GM21528 (cell line): ENCODE measurements at regions not wholly inside any gene's neighbourhood (a gene's known extent, or its start where the extent isn't known, plus 50 kb on each side); places are given as distances from the start of the nearest gene placed in this dataset.
"Not testable (repeated sequence)": the region's sequence is repeated elsewhere in the genome, so short reads cannot be mapped to it uniquely, and the experiment has no call there.

ENCODE experiments used
- ATAC-seq: cut with Tn5 transposase; IDR thresholded peaks from one replicate; pipeline ENCODE4 v1.9.1; 2021; ENCODE audit warnings: mild to moderate bottlenecking, moderate library complexity; ENCODE audit not compliant: unreplicated experiment, low FRiP score

DNA sequence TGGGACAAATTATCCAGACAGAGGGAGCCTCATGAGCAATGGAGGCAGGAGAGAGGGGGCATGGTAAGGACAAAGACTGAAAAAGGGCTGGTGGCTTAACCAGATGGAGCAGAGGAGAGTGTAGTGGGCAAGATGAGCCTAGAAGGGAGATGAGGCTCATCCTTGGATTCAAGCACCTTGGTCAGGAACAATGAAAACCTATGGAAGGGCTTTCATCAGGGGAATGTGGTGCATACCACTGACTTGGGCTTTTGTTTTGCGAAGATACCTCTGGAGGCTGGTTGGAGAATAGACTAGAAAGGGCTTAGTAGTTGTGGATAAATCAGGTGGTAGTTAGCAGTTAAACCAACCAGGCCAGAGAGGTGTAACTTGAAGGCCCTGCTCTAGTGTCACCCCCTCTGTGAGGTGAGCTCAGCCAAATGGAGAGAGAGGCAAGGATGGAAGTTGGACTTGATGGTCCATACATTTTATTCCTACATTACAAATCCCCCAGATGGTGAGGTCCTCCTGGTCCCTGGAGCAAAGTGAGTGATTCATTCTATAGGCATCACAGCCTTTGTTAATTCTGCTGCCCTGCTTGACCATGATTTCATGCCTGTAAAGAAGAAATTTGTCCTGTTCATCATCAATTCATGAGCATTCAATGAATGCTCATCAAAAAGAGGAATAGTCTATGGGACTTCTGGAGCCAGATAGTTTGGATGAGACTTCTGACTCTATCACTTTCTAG, 264.8 kb upstream of the IGFBP7 start:
- ATAC-seq, result no peak

DNA sequence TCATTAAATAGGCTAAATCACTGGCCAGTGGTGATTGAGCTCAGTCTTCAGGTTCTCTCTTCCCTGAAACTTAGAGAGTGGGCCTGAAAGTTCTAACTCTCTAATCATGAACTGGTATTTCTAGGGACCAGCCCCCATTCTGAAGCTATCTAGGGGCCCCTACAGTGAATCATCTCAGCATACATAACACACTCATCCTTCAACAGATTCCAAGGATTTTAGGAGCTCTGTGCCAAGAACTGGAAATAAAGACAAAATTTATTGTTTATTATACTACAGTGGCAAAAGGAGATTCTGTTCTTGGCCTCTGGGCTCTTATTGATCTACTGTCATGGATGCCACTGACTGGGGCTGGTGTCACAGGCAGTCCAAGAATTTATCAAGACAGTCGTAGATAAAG, 263.8 kb upstream of the IGFBP7 start:
- no peak for ATAC-seq

DNA sequence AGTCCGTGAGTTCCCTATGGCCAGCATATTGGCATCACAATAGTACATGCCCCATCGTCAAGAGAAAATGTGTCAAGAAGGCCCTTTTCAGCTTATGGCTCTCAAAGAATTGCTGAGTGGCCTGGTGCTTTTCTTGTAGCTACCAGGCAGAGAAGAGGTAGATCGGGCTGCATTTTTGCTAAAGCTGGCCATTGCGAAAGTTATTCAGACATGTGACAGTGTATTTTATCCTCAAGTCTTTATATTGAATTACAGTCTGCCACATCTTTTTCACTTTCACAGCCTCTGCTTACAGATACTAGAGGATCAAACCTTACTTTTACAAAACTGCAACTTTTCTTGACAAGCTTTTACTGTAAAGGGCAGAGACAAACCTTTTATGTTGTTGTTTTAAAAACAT, 261.5 kb upstream of the IGFBP7 start:
- no peak for ATAC-seq

DNA sequence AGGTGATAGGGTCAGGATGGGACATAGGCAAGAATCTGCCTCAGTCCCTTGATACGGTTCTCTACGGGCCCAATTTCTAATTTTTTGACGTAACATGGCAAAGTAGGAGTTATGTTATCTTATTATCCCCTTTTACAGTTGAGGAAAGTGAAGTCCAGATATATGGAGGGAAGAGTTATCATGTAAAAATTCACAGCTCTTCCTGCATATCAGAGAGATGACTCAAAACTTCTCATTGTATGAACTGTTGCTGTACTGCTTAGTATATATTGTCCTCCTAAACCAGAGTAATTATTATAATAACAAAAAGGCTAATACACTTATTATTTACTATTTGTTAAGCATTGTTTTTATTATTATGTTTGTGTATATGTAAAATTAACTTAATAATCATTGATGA, 260.5 kb upstream of the IGFBP7 start:
- ATAC-seq, result no peak

DNA sequence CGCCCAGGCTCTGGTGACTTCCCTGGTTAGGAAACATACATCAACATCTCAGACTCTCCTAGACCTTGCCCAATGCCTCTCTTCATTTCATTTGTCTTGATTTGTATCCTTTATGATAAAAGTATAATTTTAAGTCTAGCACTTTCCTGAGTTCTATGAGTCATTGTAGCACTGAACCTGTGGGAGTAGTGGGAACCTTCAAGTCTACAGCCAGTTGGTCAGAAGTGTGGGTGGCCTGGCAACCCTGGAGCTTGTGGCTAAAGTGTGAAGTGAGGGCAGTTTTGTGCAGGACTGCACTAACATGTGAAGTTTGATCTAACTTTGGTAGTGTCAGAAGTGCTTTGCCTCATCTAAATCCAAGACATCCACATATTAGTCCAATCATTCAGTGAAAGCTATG, 259.3 kb upstream of the IGFBP7 start:
- no peak for ATAC-seq

DNA sequence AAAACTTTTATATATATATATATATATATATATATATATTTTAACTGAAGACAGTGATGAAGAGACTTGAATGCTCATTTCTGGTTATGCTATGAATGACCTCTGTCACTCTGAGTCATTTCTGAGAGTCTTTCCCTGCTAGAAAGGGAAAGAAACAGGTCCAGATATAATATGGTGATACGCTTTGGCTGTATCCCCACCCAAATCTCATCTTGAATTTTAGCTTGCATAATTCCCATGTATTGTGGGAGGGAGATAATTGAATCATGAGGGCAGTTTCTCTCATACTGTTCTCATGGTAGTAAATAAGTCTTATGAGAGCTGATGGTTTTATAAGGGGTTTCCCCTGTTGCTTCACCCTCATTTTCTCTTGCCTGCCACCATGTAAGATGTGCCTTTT, 254.1 kb upstream of the IGFBP7 start:
- ATAC-seq, result no peak

DNA sequence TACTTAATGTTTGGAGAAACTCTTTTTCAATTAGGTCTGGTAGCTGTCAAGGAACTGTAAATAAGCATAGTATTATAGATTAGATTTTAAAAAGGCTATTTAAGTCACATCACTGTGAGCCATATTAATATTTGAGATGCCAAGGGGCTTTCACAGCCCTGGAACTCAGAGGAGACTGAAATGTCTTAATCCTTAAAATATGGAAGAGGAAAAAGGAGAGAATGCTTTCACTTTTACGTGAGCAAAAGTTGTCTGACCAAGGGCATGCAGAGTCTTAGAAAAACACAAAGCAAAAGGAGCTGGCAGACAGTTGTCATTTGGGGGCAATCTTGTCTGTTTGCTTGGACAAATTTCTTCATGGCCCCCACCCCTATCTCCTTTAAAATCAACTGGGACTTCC, 253.2 kb upstream of the IGFBP7 start:
- ATAC-seq, result no peak

DNA sequence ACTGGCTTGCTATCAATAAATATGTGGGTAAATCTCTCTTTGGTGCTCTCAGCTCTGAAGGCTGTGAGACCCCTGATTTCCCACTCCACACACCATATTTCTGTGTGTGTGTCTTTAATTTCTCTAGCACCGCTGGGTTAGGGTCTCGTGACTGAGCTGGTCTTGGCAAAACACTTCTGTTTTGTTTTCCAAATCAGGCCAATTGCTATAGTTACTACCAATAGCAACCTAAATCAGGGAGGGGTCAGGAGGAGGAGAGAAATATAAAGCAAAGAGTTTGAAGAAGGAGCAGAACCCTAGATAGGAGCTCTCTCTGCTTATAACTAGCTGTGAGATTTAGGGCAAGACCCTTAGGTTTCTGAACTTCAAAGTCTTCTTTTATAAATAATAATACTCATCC, 250.5 kb upstream of the IGFBP7 start:
- ATAC-seq, result no peak

DNA sequence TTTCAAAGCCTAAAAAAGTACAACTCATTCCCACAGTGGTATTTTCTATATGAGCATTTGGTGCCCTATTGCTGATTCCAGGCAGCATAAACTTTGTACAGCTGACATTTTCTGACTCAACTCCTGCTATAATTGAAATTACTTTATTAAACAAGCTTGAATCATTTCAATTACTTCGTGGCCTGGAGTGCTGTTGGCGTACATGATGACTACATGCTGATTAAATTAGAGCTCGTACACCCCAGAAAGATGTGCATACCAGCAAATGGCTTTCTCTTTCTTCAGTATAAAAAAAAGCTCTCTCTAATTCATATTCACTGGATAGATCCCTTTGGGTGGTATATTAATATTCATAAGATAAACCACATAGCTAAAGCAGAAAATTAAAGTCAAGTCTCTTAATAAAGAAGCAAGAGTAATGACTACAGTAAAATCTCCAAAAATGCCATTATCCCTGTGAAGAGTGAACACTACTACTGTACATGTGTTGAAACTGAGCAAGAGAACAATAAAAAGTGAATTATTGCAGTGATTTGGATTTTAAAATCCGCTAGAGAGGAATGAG, 245.0 kb upstream of the IGFBP7 start:
- no peak for ATAC-seq

DNA sequence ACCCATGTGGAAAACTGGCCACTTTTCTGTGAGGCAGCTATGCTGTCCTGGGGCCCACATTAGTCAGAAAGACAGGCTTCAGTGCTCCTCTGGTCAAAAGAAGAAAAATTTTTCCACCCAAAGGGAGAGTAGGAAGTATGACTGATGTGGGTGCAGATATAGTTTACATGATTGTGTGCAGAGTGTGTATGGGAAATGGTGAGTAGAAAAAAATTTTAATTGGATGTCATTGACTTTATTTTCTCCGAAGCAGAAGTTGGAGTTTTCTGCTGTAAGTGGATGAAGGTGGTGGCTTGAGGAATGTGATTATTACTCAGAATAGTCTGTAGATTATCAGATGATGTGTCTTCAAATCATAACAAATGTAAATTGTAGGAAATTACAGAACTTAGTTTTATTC, 241.5 kb upstream of the IGFBP7 start:
- ATAC-seq, result no peak

DNA sequence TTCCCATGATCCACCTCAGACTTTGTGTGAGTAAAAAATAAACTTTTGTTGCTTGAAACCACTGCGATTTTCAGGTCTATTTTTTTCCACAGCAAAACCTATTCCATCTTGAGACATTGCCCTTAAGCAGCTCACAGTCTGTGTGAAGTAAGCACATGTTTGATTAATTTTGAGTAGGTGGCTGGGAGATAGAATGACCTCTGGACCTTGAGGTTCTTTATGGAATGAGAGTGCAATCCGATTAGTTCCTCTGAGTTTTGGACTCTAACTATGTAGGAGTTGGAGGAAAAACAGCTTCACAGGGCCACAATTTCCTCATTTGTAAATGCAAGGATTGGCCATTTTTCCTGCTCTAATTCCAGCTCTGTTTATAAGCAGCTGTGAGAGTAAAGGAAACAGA, 234.1 kb upstream of the IGFBP7 start:
- ATAC-seq, result no peak

DNA sequence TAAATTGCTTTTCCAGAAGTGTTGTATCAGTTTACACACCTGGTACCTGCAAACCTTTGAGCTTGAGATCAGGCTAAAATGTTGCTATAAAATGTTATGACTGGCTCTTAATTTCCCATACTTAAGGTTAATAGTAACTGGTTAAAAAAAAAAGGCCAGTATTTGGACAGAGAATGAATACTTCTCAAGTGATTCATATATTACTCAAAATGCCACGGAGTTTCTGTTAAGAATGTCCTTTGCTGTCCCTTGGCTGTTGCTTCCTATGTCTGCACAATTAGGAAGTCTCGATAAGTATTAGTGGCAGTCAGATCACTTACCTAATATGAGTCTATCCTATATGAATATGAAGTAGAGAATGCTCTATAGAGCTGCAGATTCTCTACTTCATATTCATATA, 232.2 kb upstream of the IGFBP7 start:
- ATAC-seq, result no peak

DNA sequence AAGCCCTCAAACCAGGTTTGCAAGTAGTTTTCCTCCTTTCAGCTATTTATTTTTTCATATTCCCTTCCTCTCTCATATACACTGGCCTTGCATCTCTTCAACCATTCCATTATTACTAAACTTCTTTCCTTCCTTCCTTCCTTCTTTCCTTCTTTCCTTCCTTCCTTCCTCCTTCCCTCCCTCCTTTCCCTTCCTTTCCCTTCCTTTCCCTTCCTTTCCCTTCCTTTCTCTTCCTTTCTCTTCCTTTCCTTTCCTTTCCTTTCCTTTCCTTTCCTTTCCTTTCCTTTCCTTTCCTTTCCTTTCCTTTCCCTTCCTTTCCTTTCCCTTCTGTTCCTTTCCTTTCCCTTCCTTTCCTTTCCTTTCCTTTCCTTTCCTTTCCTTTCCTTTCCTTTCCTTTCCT, 228.7 kb upstream of the IGFBP7 start:
- ATAC-seq, result not testable (repeated sequence)

DNA sequence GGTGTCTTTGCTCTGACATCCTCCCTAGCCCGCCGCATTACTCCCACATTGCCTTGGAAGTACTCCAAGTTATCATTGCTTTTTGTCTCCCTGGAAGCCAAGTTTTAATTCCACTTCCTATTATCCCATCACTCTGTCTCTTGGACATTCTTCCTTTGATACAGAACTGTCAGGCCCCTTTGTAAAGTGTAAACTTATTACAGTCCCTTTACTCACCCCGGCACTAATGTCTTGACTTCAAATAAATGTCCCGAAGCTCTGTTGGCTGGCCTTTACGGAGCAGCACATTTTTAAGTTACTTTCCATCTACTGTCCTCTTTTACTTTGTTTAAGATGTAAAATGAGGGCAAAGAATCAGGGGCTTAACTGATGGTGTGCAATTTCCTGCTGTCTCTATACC, 223.5 kb upstream of the IGFBP7 start:
- no peak for ATAC-seq

DNA sequence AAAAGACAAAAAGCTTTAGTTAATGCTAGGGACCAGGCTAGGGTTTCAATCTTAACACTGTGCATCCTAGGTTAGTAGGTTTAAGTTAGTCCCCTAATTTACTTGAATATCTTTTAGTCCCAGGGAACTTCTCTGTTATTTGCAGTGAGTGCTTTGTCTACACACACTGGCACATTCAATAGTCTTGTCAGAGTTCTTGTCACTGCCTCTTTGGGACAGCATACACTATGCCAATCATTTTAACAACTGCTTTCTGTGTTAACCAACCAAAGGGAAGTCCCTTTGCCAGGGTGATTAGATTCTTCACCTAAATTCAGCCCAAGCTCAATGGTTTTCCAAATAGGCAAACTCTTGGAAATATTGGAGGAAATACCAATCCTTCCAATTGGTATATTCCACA, 221.8 kb upstream of the IGFBP7 start:
- ATAC-seq, result no peak

DNA sequence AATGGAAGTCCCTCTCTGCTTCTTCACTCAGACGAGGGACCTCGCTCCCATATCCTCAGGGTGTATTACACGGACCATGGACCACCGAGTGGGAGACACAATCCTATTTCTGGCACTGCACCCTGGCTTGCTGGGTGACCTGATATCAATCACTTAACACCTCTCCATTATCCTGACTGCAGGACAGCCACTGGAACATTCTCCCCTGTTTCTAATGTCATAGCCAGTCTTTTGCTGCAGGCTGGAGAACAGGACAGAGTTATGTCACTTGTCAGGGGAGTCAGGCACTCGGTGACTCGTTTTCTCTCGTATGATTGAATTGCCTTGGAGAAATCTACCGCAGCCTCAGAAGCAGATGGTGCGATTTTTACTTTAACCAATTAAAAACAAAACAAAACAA, 219.1 kb upstream of the IGFBP7 start:
- no peak for ATAC-seq

DNA sequence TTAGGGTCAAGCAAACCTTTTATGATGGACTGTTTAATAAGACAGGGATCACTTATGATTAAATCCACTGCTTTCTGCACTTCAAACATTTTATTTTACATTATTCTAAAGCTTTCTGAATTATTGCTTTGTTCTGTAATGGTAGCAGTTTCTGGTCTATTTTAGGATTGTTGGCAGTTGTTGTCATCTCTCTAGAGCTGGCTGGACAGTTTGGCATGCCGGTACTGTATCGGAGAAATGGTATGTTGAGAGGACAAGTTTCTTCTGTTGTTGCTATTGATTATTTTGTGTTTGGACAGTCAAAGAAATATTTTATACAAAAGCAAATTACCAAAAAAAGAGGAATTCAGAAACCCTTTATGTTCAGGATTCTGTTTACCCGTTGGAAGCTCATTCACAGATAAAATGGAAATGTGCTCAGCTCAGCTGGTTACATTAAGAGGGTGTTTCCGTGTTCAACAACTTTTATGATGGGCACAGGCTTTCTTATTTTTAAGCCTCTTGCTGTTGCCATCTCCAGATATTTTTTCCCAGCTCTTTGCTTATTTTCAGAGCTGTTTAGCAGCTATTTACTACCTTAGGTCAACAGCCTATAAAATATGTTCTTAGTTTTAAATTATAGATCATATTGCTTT, 214.6 kb upstream of the IGFBP7 start:
- no peak for ATAC-seq

DNA sequence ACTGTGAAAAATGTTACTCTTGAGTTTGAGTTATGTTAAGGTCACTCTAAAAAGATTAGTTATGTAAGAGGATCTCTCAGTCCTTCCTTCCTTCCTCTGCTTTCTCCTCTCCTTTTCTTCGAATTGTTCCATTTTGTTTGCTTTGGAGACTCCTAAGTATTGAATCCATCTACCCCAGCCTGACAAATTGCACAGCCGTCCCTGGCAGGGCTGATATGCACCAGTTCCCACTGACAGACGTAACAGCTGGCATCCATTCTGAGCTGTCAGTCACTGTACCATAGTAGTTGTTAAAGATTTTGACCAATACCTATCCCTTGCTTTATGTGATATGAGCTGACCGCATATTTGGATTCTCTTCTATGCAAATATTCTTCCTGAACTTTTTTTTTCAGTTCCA, 210.7 kb upstream of the IGFBP7 start:
- no peak for ATAC-seq

DNA sequence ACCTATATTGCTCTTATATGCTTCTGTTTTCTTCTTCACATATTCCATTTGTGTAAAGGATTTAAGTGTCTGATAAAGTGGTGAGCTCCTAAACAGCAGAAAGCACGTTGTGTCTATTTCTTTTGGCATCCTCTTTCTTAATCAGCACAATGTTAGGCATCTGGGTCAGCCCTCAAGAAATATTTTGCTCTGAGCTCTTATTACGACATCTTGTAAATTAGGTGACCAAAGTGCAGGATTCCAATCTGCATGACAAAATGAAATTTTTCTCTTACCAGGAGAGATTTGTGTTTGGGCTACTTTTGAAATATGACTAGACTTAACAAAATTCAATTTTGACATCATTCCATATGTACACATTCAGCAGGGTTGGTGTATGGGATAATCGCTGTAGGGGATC, 210.0 kb upstream of the IGFBP7 start:
- ATAC-seq, result no peak

DNA sequence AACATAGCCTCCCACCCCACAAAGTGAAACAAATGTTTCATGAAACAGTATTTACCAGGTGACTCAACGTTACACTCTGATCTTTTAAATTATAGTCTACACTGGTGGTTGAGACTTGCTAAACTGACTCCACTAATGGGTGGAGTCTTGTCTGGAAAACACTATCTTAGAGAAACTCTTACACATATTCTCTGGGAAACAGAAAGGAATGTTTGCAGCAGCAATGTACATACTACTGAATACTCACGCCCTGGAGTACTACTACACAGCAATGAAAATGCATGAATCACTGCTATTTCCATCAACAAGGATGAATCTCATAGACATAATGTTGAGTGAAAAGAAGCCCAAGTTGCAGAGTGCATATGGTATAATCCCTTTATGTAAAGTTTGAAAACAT, 208.5 kb upstream of the IGFBP7 start:
- no peak for ATAC-seq

DNA sequence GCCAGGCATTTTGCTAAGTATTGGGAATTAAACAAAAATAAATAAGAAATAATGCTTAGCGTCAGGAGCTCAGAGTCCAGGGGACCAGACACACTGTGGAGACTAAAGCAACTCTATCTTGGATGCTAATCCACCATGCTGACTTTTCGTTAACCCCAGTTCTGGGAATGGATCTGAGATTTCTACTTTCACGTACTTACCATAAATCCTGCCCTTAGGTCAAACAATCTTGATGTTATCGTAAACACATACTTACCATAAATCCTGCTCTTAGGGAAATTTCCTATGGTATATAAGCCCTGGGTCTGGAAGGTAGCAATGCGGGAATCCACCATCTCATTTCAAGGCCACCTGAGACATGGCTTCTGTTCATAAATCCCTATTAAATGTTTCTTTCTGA, 204.5 kb upstream of the IGFBP7 start:
- ATAC-seq, result no peak

DNA sequence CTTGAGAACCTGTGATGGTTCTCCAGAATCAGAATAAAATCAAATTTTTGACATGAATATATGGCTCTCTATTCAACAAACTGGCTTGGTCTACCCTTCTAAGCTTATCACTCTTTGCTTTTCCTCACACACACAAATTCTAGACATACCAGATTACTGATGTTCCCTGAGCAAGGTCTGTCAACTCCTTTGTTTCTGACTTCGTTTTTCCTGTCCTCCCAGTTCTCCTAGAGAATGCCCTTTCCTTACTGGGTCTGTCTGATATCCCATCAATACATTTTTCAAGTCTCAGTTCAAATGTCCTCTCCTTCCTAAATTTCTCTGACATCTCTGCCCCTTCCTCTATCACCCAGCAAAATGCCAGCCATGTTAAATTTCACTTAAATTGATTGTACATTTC, 202.1 kb upstream of the IGFBP7 start:
- ATAC-seq, result no peak
